H1 (cell line): ENCODE measurements at regions not wholly inside any gene's neighbourhood (a gene's known extent, or its start where the extent isn't known, plus 50 kb on each side); places are given as distances from the start of the nearest gene placed in this dataset.

ENCODE experiments used
- CTCF ChIA-PET: fragments of 300-600 bp; sonication (Branson Sonifier 250); formaldehyde crosslinking; loops from one replicate; lab custom pipeline; 2021; ENCODE audit not compliant: partially characterized antibody; lab: Charles Lee
- POLR2A ChIA-PET: fragments of 300-600 bp; sonication (Branson Sonifier 250); formaldehyde crosslinking; loops from one replicate; lab custom pipeline; 2021; ENCODE audit warnings: inconsistent platforms; ENCODE audit not compliant: partially characterized antibody; lab: Charles Lee
- DNase-seq, 2 experiments: peaks; one replicate each; pipeline versions ENCODE4 v3.0.0 to v3.0.0-alpha.2; 2010 to 2022; ENCODE audit warnings: low spot score in 2 of 2, low read depth in 1 of 2, mixed read lengths in 1 of 2
- FAIRE-seq: peaks from 2 replicates; lab custom pipeline; 2011; peaks lifted over from hg19 to GRCh38; lab: Jason Lieb, UNC
- H2AFZ ChIP-seq: 2 replicates; pipeline ENCODE4 v1.8.1; 2012; ENCODE audit warnings: low read length, inconsistent platforms
- H2AK5ac ChIP-seq: 2 replicates; pipeline ENCODE4 v1.6.1; 2013; ENCODE audit warnings: low read depth, low read length
- H2BK120ac ChIP-seq: replicated peaks from 2 replicates; pipeline ENCODE3; 2013; ENCODE audit warnings: low read depth, low read length, inconsistent platforms
- H2BK12ac ChIP-seq: 2 replicates; pipeline ENCODE4 v1.6.1; 2013; ENCODE audit warnings: low read depth, low read length
- H2BK15ac ChIP-seq: 2 replicates; pipeline ENCODE4 v1.6.1; 2013; ENCODE audit warnings: low read length
- H2BK20ac ChIP-seq: 2 replicates; pipeline ENCODE4 v1.6.1; 2013; ENCODE audit warnings: low read length
- H2BK5ac ChIP-seq: 2 replicates; pipeline ENCODE4 v1.6.1; 2013; ENCODE audit warnings: low read depth, low read length
- H3K14ac ChIP-seq: 2 replicates; pipeline ENCODE4 v1.6.1; 2013; ENCODE audit warnings: inconsistent platforms; ENCODE audit not compliant: insufficient read length
- H3K18ac ChIP-seq: 2 replicates; pipeline ENCODE4 v1.6.1; 2013; ENCODE audit warnings: low read length; ENCODE audit errors: extremely low read depth
- H3K23ac ChIP-seq: 2 replicates; pipeline ENCODE4 v1.6.1; 2013; ENCODE audit warnings: inconsistent platforms; ENCODE audit not compliant: insufficient read length
- H3K23me2 ChIP-seq: 2 replicates; pipeline ENCODE4 v1.6.1; 2013; ENCODE audit warnings: low read depth, low read length
- H3K27ac ChIP-seq: 2 replicates; pipeline ENCODE4 v1.6.1; 2011; ENCODE audit warnings: low read depth, low read length, inconsistent platforms
- H3K27me3 ChIP-seq, 4 experiments: replicated peaks in 1 of 4; 1 replicate in 1 of 4; 2 replicates in 3 of 4; pipeline versions ENCODE4 v1.6.1 to v1.8.1; 2011 to 2013; ENCODE audit warnings: low read length in 3 of 4, mild to moderate bottlenecking in 3 of 4, inconsistent platforms in 2 of 4, mixed read lengths in 2 of 4, moderate library complexity in 1 of 4; ENCODE audit not compliant: control insufficient read depth in 3 of 4, insufficient read depth in 3 of 4; ENCODE audit errors: extremely low read depth in 1 of 4
- H3K36me3 ChIP-seq, 4 experiments: 2 replicates each; pipeline versions ENCODE4 v1.6.1 to v1.8.1; 2011 to 2013; ENCODE audit warnings: mild to moderate bottlenecking in 4 of 4, low read length in 3 of 4, moderate library complexity in 2 of 4, control low read depth in 1 of 4, inconsistent platforms in 1 of 4; ENCODE audit not compliant: insufficient read depth in 4 of 4, control insufficient read depth in 2 of 4
- H3K4ac ChIP-seq: replicated peaks from 2 replicates; pipeline ENCODE3; 2013; ENCODE audit warnings: low read length, low read depth, mixed read lengths, inconsistent platforms; ENCODE audit not compliant: insufficient read length
- H3K4me1 ChIP-seq, 4 experiments: replicated peaks in 1 of 4; 1 replicate in 1 of 4; 2 replicates in 3 of 4; pipeline versions ENCODE4 v1.6.1 to v1.8.1; 2011 to 2013; ENCODE audit warnings: low read length in 3 of 4, inconsistent platforms in 2 of 4, mixed read lengths in 1 of 4; ENCODE audit not compliant: insufficient read depth in 4 of 4, control insufficient read depth in 3 of 4
- H3K4me2 ChIP-seq, 2 experiments: 2 replicates each; pipeline versions ENCODE4 v1.6.1 to v1.8.1; 2011 to 2013; ENCODE audit warnings: low read depth in 2 of 2, low read length in 2 of 2, control low read depth in 1 of 2, inconsistent platforms in 1 of 2, mild to moderate bottlenecking in 1 of 2; ENCODE audit not compliant: insufficient read depth in 1 of 2
- H3K4me3 ChIP-seq, 4 experiments: fragments of 200-600, 300-600 bp in 1 of 4; sonication (generic), shearing (Covaris generic), sonication (Bioruptor Twin) in 1 of 4; 2 replicates each; pipeline versions ENCODE4 v1.5.1 to v1.8.1; 2011 to 2016; ENCODE audit warnings: low read length in 4 of 4, low read depth in 3 of 4, control low read depth in 2 of 4, inconsistent platforms in 2 of 4, mild to moderate bottlenecking in 2 of 4, mixed read lengths in 1 of 4, moderate library complexity in 1 of 4; ENCODE audit not compliant: insufficient read depth in 2 of 4; ENCODE audit errors: extremely low read depth in 1 of 4
- H3K56ac ChIP-seq: replicated peaks from 2 replicates; pipeline ENCODE3; 2013; ENCODE audit warnings: low read depth, mild to moderate bottlenecking, mixed read lengths, low read length, inconsistent platforms; ENCODE audit not compliant: insufficient read length
- H3K79me1 ChIP-seq: 2 replicates; pipeline ENCODE4 v1.6.1; 2013; ENCODE audit warnings: low read depth, low read length, control low read depth
- H3K79me2 ChIP-seq, 2 experiments: 2 replicates each; pipeline versions ENCODE4 v1.6.1 to v1.8.1; 2012 to 2013; ENCODE audit warnings: low read length in 2 of 2, mild to moderate bottlenecking in 2 of 2, inconsistent platforms in 1 of 2; ENCODE audit not compliant: insufficient read depth in 2 of 2, control insufficient read depth in 1 of 2
- H3K9ac ChIP-seq, 4 experiments: replicated peaks in 1 of 4; 1 replicate in 1 of 4; 2 replicates in 3 of 4; pipeline versions ENCODE4 v1.6.1 to v1.8.1; 2011 to 2013; ENCODE audit warnings: low read depth in 3 of 4, low read length in 3 of 4, control low read depth in 2 of 4, mild to moderate bottlenecking in 2 of 4, moderate library complexity in 2 of 4, inconsistent platforms in 1 of 4; ENCODE audit errors: extremely low read depth in 1 of 4
- H3K9me3 ChIP-seq, 2 experiments: 2 replicates each; pipeline versions ENCODE4 v1.6.1 to v1.8.1; 2012 to 2013; ENCODE audit warnings: mild to moderate bottlenecking in 2 of 2, moderate library complexity in 2 of 2, control low read depth in 1 of 2, inconsistent platforms in 1 of 2, low read depth in 1 of 2, low read length in 1 of 2, mixed read lengths in 1 of 2; ENCODE audit not compliant: insufficient read depth in 2 of 2
- H4K20me1 ChIP-seq, 2 experiments: replicated peaks in 1 of 2; 2 replicates each; pipeline versions ENCODE3 to v1.8.1; 2011 to 2013; ENCODE audit warnings: inconsistent platforms in 2 of 2, low read length in 2 of 2, mild to moderate bottlenecking in 1 of 2; ENCODE audit not compliant: insufficient read depth in 2 of 2, control insufficient read depth in 1 of 2
- H4K5ac ChIP-seq: 2 replicates; pipeline ENCODE4 v1.6.1; 2013; ENCODE audit warnings: low read length, low read depth, mixed read lengths, inconsistent platforms; ENCODE audit not compliant: insufficient read length
- H4K8ac ChIP-seq: 2 replicates; pipeline ENCODE4 v1.8.0; 2013; ENCODE audit warnings: mild to moderate bottlenecking, moderate library complexity, low read length, inconsistent platforms; ENCODE audit not compliant: insufficient read depth; ENCODE audit errors: extremely low read depth
- H4K91ac ChIP-seq: replicated peaks from 2 replicates; pipeline ENCODE3; 2013; ENCODE audit warnings: low read length, mixed read lengths, inconsistent platforms; ENCODE audit not compliant: insufficient read length
- ATF3 ChIP-seq: IDR thresholded peaks from 2 replicates; pipeline ENCODE4 v1.6.1; 2011; ENCODE audit warnings: low read depth, mild to moderate bottlenecking, low read length; ENCODE audit not compliant: insufficient read depth
- HDAC2 ChIP-seq, 2 experiments: fragments of 300-600 bp in 1 of 2; sonication (generic) in 1 of 2; IDR thresholded peaks; 2 replicates each; pipeline ENCODE4 v1.6.1; 2011 to 2012; ENCODE audit warnings: low read depth in 2 of 2, low read length in 2 of 2, mild to moderate bottlenecking in 2 of 2, moderate library complexity in 2 of 2, borderline replicate concordance in 1 of 2, inconsistent platforms in 1 of 2
- KDM5A ChIP-seq: fragments of 200-600 bp; IDR thresholded peaks from 2 replicates; pipeline ENCODE4 v1.7.1; 2012; ENCODE audit warnings: mild to moderate bottlenecking, low read length, inconsistent platforms, mixed read lengths
- POLR2AphosphoS5 ChIP-seq: IDR thresholded peaks from 2 replicates; pipeline ENCODE4 v1.6.1; 2011; ENCODE audit warnings: low read depth, low read length
- WGBS, 2 experiments: shearing (Covaris generic) in 1 of 2; methylation state at CpG; one replicate each; pipeline versions ENCODE4 v1.1.6 to v1.1.7; 2013 to 2015; ENCODE audit warnings: low lambda C conversion rate in 2 of 2, mixed read lengths in 2 of 2, inconsistent platforms in 1 of 2, low coverage in 1 of 2, missing lambda C conversion rate in 1 of 2; ENCODE audit not compliant: insufficient replicate concordance in 2 of 2, insufficient coverage in 1 of 2, insufficient read length in 1 of 2; ENCODE audit errors: extremely low coverage in 1 of 2, missing lambda C conversion rate in 1 of 2; 5-methylcytosine and 5-hydroxymethylcytosine counted together

- H3K9me3 ChIP-seq = peaks cover 18% of the 10 kb centered on the region in 2 experiments
- no peaks in the 10 kb centered on the region for H3K79me2 ChIP-seq
- peak overlapping the region; percentile 12 for H4K91ac ChIP-seq
- H4K8ac ChIP-seq = no peak overlapping the region; the same call in 1 of the 2 replicates
- no peak overlapping the region for H3K14ac ChIP-seq
- no peaks in the 10 kb centered on the region for H3K23me2 ChIP-seq
- no peaks in the 10 kb centered on the region; a peak in 1 of 8 replicates for H3K36me3 ChIP-seq
- no peak for FAIRE-seq
- 0 out of 2 replicates have a peak overlapping the region, but pooled peaks have one; percentile 18 for H2BK15ac ChIP-seq
- CTCF ChIA-PET = interaction anchor here (1.3 to 1.4 kb wide), 2 partner anchors 10 to 25 kb away, joined by 3 read pairs; no protein-coding TSS in a partner anchor
- no peak overlapping the region for H3K4ac ChIP-seq
- no peaks in the 10 kb centered on the region for H4K20me1 ChIP-seq
- no peak overlapping the region for H2AFZ ChIP-seq
- H3K4me2 ChIP-seq = peak overlapping the region in 1 of 2 experiments; percentile 42; a peak in 1 of 4 replicates
- H4K5ac ChIP-seq = no peak overlapping the region
- TF ChIP-seq POLR2AphosphoS5 = no peak
- no peak for TF ChIP-seq ATF3
- no peak for TF ChIP-seq HDAC2 (IDR thresholded peaks at IDR 0.05; ENCODE audit: borderline replicate concordance in 1 of 2, low read depth in 2 of 2, low read length in 2 of 2)
- no peak for TF ChIP-seq KDM5A
- DNase-seq = no peak
- H3K27ac ChIP-seq = no peak overlapping the region
- no peak overlapping the region for H3K4me3 ChIP-seq
- no peaks in the 10 kb centered on the region for H3K79me1 ChIP-seq
- peak overlapping the region; percentile 95; the same call in 1 of the 2 replicates for H2BK20ac ChIP-seq
- no peaks in the 10 kb centered on the region for H3K27me3 ChIP-seq
- peak overlapping the region; percentile 62 for H2BK120ac ChIP-seq
- no peak overlapping the region for H3K56ac ChIP-seq
- POLR2A ChIA-PET = interaction anchor here (0.6 to 2.0 kb wide), 4 partner anchors 10 to 264 kb away, joined by 3 to 7 read pairs (median 4); no protein-coding TSS in a partner anchor
- H3K4me1 ChIP-seq = peaks cover 2 to 18% (median 14%) of the 10 kb centered on the region in 4 experiments; a peak in 5 of 7 replicates
- H2BK12ac ChIP-seq = peak overlapping the region; percentile 94
- no peak overlapping the region for H2AK5ac ChIP-seq
- H3K23ac ChIP-seq = no peak overlapping the region
- H2BK5ac ChIP-seq = peak overlapping the region; percentile 93; the same call in 1 of the 2 replicates
- 0 out of 2 replicates have a peak overlapping the region, but pooled peaks have one; percentile 6 for H3K18ac ChIP-seq
- WGBS, 2 experiments = 62% methylated on average over 6 of the region's 6 CpGs; no CpG with 5 or more reads in 1 of the 2 experiments
- H3K9ac ChIP-seq = no peak overlapping the region
These were observed 265.0 kb downstream of the DUSP6 start for GRCh38 chr12:89087149-89087825.
